HG02981 (cell line): ENCODE measurements at regions not wholly inside any gene's neighbourhood (a gene's known extent, or its start where the extent isn't known, plus 50 kb on each side); places are given as distances from the start of the nearest gene placed in this dataset.
A peak's percentile ranks its signal among the peaks of the same experiment; 100 is the strongest.
"Not testable (repeated sequence)": the region's sequence is repeated elsewhere in the genome, so short reads cannot be mapped to it uniquely, and the experiment has no call there.

Experiments used
- ATAC-seq: cut with Tn5 transposase; IDR thresholded peaks from one replicate; pipeline ENCODE4 v1.9.1; 2021; ENCODE audit warnings: mild to moderate bottlenecking, moderate library complexity; ENCODE audit not compliant: unreplicated experiment

DNA sequence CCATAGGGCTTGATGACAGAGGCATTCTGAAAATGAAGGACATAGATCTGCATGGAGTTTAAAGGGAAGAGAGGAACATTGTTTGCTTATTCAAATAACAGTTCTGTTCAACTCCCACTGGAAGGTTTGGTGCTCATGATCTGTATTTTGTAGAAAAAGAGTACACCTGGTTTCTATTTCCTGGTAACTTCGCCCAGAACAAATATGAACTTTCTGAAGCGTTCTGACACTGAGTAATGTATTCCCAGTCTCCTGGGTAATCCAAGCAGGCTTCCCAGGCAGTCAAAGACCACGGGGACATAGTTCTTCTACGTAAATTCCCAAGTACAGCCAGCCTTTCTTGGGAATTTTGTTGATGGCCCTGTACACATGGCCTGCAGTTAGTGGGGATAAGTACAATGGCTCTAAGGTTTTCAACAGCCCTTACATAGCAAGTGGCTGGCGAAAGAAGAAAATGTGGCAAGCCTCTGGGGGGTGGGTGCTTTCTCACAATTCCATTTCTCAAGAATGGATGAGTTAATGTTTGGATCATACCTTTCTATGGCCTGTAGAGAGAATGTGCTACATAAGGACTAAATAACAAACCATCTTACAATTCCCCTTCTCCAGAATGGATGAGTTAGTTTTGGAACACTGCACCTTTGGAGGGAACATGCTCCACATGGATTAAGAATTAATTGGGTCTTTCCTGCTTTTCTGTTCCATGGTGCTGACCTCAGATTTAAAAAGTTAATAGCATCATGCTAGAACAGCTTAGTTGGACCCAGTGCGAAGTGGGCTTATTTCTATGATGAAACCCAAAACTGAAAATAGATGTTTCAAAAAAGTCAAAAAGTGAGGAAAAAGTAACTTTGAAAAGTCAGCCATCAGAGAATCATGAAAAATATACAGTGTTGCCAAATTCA lies 52.7 kb downstream of the COL6A6 start:
- ATAC-seq = no peak

- ATAC-seq = no peak
These were observed 55.8 kb downstream of the COL6A6 start for GRCh38 chr3:130572769-130573168.

DNA sequence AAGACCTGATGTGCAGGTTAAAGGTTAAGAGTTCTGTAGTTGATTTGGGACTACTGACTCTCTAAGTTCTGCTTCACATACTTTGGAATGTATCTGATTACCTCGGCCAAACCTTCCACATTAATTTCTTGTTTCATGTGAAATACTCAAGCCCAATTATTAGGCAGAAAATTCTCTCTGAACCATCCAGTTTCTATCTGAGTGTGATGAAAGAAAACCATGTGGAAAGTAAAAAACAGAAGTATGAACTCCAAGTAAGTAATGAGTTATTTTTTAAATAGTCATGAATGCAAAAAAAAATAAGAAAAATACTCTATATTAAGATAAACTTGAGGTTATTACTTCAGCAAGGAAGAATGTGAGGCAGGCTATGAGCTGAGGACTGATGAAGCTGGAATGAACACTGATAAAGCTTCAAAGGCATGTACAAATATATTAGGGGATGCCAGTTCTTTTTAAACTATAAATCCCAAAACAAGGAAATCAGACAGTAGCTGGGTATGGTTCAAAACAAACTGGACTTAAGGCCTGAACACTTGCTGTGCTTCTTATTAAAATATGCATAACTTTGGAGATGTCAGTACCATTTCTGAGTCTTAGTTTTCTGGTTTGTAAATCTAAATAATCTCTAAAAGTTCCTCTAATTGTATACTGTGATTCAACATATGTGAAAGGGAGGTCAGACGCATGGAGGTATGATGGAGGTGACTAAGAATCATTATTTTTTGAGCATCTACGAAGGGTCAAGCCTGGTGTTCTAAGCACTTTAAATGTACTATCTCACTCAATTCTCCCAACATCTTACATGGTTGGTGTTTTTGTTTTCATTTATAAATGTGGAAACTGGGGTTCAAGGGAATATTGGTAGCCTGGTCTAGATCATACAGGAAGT lies 59.6 kb downstream of the COL6A6 start:
- no peak for ATAC-seq

DNA sequence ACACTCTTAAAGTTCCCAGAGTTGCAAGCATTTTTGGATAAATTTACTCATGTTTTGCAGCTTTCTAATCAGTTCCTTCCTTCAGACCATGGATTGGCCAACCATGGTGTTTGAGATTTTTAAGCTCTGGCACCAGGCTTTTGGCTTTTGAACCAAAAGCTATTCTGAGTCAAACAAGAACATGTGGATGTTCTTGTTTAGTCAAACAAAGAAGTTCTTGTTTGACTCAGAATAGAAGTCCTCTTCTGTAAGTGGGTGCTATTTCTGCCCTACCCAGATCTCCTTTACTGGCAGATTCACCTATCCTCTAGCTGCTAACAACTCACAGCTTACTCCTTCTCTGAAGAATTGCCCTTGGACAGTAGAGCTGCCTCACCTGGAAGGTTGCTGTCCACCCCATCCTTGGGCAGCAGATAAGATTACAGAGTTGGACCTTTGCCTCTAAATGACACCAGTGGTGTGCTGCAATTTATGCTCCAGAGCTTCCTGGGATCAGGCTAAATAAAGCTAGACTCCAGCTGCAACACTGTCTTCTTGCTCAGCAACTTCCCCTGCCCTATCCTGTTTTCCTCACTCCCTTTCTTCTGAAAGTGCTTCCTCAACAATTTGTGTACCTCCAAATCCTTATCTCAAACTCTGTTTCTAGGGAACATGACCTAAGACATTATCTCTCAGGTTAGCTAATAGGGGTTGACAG lies 65.6 kb downstream of the COL6A6 start:
- peak; percentile 61 for ATAC-seq

DNA sequence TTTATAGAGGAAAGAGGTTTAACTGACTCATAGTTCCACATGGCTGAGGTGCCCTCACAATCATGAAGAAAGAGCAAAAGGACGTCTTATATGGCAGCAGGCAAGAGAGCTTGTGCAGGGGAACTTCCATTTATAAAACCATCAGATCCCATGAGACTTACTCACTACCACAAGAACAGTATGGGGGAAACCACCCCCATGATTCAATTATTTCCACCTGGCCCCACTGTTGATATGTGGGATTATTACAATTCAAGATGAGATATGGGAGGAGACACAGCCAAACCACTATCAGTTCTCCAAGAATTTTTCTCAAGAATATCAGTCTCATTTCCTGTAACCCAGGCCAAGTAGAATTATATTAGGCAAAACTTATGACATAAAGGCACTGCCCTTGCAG lies 77.8 kb downstream of the COL6A6 start:
- not testable (repeated sequence) for ATAC-seq

DNA sequence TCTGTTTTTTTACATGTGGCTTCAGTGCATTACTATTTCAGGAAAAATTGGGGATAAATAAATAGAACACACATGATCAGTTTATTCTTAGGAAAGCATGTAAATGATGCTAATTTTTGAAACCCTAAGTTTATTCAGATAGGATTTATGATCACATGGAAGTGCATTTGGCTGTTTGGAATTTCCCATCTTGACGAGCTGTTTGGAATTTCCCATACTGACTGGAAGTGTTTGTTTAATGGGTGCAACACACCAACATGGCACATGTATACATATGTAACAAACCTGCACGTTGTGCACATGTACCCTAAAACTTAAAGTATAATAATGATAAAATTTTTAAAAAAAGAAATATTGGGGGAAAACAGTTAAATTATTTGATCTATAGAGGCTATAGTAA lies 79.5 kb downstream of the COL6A6 start:
- no peak for ATAC-seq

DNA sequence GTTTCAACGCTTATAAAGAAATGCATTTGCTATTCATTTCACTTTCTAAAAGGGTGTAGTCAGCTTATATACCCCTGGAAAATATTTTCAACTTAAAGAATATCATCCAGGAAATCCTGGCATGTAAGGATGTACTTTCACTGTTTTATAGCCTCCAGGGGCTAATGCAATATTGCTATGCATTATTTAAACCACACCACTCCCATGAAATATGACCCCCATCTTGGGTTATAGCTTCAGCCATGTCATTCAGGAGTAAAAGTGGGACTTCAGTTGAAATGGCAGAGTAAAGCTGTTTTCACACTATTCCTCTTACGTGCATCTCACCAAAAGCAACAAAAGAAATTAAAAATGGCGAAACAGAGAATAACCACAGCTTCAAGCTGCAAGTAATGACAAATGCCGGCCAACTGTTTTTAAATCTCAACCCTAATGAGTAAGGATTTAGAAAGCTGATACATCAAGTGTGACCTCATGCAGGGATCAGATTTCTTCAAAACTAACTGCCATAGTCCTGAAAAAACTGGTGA lies 84.5 kb downstream of the COL6A6 start:
- no peak for ATAC-seq

GRCh38 chr3:130604806-130605205 lies 87.8 kb downstream of the COL6A6 start:
- ATAC-seq = no peak

DNA sequence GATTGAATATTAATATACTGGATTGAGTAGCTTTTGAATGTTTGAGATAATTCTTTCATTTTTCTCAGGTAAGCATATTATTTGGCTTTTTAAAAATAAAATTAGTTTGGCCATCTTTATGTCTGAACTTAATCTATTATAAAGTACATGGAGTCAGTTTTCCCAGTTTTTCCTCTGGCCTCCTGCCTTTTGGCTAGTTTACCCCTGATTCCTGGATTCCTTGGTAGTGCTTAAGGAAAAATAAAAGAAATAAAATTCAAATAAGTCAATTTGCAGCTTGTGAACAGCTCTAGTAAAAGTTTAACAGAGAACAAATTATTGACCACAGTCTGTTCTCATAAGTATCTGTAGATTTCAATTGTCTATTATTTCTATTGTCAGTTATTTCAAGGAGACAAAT lies 89.4 kb downstream of the COL6A6 start:
- no peak for ATAC-seq

DNA sequence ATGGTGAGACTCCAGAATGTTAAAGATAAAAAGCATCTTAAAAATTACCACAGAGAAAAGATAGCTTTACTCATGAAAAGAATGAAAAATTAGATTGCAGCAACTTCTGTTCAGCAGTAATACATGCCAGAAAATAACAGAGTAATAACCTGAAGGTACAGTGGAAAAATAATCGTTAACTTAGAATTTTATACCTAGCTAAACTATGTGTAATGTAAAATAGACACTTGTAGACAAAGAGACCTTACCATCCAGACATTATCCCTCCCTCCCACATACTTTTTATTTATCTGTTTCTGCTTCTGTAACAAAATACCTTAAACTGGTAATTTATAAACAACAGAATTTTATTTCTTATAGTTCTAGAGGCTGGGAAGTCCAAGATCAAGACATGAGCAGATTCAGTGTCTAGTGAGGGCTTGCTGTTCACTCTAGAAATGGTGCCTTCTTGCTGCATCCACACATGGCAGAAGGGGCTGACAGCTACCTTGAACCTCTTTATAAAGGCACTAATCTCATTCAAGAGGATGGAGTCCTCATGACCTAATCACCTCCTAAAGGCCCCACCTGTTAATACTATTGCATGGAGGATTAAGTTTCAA lies 90.7 kb downstream of the COL6A6 start:
- ATAC-seq = no peak

GRCh38 chr3:130609166-130609979 lies 92.4 kb downstream of the COL6A6 start:
- no peak for ATAC-seq

- no peak for ATAC-seq
These were observed 102.2 kb downstream of the COL6A6 start for GRCh38 chr3:130619196-130619595.

DNA sequence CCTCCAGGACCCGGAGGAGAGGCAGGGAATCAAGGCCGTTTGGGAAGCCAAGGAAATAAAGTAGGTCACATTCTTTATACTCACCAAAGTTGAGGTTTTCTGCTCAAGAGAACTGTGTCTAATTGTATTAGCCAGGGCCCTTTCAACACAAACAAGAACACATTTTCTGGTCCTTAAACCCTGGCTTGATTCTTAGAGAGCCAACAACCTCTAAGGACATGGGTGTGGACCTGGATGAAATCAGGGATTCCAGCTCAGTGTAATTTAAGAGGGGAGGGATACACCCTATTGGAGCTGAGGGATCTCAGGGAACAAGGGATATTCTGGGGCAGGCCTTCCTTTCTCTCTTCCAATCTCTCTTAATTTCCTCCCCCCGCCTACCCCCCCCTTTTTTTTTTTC lies 104.8 kb downstream of the COL6A6 start:
- no peak for ATAC-seq

GRCh38 chr3:130626049-130626448 lies 109.1 kb downstream of the COL6A6 start:
- ATAC-seq = no peak

GRCh38 chr3:130627143-130627855 lies 110.3 kb downstream of the COL6A6 start:
- ATAC-seq = no peak

DNA sequence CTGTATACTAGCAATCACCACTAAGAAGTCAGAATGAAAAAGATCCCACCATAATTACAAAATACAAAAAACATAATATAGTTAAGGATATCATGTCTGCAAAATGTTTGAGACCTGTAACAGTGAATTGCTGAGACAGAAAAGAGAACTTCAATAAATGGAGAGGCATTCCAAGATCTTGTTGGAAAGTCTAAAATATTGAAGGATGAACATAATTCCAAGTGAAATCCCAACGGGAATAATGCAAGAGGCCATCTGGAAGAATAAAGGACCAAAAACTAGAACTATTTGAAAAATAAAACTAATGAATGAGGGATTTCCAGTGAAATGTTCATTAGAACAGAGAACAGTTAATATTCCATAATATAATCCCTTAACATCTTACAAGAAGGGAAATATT lies 110.9 kb downstream of the COL6A6 start:
- no peak for ATAC-seq
